Fibroblast of mammary gland (primary cell): ENCODE measurements at regions not wholly inside any gene's neighbourhood (a gene's known extent, or its start where the extent isn't known, plus 50 kb on each side); places are given as distances from the start of the nearest gene placed in this dataset.

ENCODE experiments used
- DNase-seq: peaks from one replicate; pipeline ENCODE4 v3.0.0-alpha.2; 2010; ENCODE audit warnings: low read depth
- H3K4me3 ChIP-seq: 2 replicates; pipeline ENCODE4 v1.5.1; 2011; ENCODE audit warnings: low read depth, mild to moderate bottlenecking, low read length, moderate library complexity; ENCODE audit not compliant: control insufficient read depth
- TF ChIP-seq, protein P1 (sequence below): conservative IDR thresholded peaks from 2 replicates; pipeline ENCODE4 v1.5.1; 2011; ENCODE audit warnings: low read depth, low read length, inconsistent platforms; ENCODE audit not compliant: control insufficient read depth, insufficient read depth

DNA sequence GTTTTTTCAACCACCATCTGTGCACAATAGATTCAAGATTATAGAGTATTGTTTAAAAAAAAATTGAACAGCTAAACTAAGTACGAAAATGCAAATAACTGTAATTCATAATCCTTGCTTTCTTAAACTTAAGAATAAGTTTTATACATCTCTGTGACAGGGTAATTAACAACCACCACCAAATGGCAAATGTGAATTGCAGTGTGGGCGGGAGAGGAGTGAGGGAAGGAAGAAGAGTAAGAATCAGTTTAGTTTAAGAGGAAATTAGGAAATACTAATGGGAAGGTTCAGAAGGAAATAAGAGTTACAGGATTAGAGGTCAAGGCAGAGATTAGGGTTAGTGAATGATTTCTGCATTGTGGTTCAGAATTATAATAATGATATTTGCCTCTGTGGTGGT is 430.9 kb downstream of the SPRY1 start:
- TF ChIP-seq, protein P1, sequence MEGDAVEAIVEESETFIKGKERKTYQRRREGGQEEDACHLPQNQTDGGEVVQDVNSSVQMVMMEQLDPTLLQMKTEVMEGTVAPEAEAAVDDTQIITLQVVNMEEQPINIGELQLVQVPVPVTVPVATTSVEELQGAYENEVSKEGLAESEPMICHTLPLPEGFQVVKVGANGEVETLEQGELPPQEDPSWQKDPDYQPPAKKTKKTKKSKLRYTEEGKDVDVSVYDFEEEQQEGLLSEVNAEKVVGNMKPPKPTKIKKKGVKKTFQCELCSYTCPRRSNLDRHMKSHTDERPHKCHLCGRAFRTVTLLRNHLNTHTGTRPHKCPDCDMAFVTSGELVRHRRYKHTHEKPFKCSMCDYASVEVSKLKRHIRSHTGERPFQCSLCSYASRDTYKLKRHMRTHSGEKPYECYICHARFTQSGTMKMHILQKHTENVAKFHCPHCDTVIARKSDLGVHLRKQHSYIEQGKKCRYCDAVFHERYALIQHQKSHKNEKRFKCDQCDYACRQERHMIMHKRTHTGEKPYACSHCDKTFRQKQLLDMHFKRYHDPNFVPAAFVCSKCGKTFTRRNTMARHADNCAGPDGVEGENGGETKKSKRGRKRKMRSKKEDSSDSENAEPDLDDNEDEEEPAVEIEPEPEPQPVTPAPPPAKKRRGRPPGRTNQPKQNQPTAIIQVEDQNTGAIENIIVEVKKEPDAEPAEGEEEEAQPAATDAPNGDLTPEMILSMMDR = no peak

DNA sequence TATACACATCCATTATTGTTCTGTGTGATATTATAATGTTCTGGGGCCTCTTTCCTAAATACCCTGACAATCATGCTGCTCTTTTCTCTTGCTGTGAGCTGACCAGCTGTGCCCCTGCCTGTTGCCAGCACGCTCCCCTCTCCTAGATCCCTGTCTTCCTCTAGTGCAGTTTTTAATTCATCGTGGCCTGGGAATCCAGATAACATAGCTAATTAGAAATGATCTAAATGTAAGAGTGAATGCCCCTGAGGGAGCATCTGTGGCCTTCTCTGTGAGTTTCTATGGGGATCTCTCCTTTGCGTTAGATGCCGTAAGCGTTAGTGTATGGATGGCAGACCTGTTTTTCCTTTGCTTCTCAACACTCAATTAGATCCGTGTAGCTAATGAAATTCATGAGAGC is 434.3 kb downstream of the SPRY1 start:
- no peak for DNase-seq
- no peak overlapping the region for H3K4me3 ChIP-seq
- TF ChIP-seq, protein P1 = no peak

More for the DNA sequence above, 430.9 kb downstream of the SPRY1 start:
- DNase-seq = no peak
- no peak overlapping the region for H3K4me3 ChIP-seq

DNA sequence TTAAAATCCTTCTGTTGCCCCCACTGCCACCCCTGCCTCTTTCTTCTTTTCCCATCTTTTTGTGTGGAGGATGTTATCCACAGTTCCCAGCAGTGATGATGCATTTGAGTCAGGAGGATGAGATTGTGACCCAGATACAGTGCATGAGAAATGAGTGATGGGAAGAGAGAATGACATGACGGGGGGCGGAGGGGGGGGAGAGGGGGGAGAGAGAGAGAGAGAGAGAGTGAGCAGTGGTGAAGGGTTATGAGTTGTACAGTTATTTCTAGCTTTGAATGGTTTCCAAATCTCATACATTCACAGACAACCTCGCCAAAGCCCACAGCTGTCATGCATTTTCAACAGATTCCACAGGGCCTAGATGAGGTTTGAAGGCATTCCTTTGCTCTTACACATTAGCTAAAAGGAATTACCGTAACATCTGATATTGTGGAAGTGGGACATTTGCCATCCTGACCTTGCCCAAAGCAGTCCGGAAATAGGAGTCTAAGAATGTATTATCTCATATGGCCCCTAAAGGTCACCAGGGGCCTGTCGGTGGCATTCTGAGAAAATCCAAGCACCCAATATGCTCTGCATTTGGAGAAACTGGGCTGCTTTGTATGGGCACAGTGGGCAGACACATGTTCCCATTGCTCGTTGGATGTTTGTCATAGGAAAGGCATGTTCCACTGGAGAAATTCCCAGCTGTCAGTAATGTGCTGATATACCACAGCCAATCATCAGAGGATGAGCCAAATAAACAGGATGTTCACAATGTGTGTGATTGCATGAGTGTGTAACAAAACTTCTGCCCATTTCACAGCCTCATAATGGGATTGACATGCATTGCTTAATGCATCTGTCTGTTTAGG is 435.8 kb downstream of the SPRY1 start:
- TF ChIP-seq, protein P1 = no peak
- no peak overlapping the region for H3K4me3 ChIP-seq
- DNase-seq = peak; percentile 100

DNA sequence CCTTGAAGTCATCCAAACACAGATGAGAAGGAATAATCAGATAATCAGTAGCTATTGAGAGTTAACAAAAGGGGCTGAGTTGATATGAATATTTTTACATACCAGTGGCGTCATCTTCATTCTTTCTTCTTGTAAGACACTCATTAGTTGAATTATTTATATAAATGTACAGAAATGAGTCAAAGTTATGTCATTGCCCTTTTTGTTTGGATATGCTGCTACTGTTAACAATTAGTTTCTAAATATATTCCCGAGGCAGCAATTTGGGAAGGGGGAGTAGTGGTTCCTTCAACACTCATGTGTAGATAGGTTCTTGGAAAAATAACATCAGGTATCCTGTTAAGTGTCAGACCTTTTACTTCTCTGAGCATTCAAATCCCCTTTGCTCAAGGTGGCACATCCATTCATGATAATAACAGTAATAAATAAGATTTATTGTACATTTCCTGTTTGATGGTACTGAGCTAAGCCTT is 436.6 kb downstream of the SPRY1 start:
- TF ChIP-seq, protein P1 = no peak
- DNase-seq = peak; percentile 87
- H3K4me3 ChIP-seq = no peak overlapping the region

DNA sequence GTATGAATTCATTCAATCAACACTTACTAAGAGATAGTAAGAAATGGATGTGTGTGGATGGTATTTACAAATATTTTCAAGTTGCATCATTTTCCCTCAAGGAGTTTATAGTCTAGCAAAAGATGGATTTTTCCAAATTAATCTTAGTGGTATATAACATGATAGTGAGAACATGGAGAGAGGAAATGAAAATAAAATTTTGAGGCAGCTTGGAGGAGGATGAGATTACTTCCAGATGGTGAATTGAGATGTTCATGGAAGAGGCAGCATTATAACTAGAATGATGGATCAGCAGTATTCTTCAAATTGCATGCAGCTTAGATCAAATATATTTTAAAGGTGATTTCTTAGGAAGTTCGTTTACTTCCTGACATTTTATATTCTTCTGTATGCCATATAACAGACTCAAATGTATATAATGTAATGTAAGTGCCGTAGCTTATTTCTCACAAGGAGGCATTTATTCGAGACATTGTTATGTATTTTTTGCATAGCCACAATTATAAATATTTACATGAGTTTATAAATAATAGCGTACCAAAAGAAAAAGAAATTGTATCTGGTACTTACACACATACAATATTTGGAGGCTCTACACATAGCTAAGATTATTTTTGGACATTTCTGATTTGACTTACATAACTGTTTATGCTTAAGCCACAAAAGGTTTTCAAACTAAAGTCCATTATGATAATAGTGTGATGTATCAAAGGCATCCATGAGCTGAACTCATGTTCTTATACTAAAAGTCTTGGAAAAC is 439.4 kb downstream of the SPRY1 start:
- TF ChIP-seq, protein P1 = no peak
- no peak for DNase-seq
- no peak overlapping the region for H3K4me3 ChIP-seq

DNA sequence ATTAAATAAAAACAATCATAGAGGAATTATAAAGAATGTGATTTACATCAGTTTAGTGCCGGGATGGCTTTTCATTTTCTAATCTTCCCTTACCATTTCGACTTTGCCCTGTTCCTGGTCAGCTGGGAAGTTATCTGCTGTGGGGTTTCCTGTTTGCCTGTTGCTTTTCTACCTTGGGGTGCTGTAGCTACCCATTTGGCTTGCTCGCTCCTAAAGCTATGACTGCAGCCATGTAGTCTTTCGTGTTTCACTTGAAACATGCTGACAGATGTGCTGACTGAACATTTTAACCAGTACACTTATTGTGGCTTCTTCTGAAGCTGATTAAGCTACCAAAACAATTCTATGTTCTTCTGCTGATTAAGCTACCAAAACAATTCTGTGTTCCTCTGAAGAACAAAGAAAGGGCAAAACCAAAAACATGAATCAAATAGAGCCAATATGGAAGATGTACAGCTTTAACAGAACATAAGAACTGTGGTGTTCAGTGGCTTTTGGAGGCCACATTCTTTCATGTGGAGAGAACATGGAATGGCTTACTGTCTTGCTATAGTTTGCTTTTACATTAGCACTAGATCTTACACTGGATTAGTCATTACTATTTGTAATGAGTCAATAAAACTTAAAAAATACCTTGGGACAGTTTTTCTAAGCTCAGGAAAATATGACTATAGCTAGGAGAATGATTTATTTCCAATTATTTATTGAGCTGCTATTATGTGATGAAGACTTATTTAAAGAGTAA is 440.4 kb downstream of the SPRY1 start:
- DNase-seq = peak; percentile 54
- no peak overlapping the region for H3K4me3 ChIP-seq
- TF ChIP-seq, protein P1 = no peak
